SK-N-SH (cell line): ENCODE measurements at regions not wholly inside any gene's neighbourhood (a gene's known extent, or its start where the extent isn't known, plus 50 kb on each side); places are given as distances from the start of the nearest gene placed in this dataset.
"Not testable (repeated sequence)": the region's sequence is repeated elsewhere in the genome, so short reads cannot be mapped to it uniquely, and the experiment has no call there.

Experiments
- CTCF ChIA-PET: fragments of 300-600, 350-600 bp; formaldehyde crosslinking; extraction: SDS; loops from one replicate; lab custom pipeline; 2021; lab: Yijun Ruan, JAX
- POLR2A ChIA-PET: fragments of 350-600 bp; sonication (Branson Sonifier 250); formaldehyde crosslinking; extraction: SDS; loops from one replicate; lab custom pipeline; 2020; ENCODE audit warnings: antibody characterized with exemption, inconsistent platforms; lab: Yijun Ruan, JAX
- DNase-seq: peaks from one replicate; pipeline ENCODE4 v3.0.0; 2012
- H2AFZ ChIP-seq: fragments of 200-600 bp; sonication (generic); 2 replicates; pipeline ENCODE4 v1.8.1; 2016; ENCODE audit warnings: antibody characterized with exemption, mild to moderate bottlenecking, low read depth
- H3F3A ChIP-seq: fragments of 200-600 bp; sonication (generic); replicated peaks from 2 replicates; pipeline ENCODE3; 2016; ENCODE audit warnings: antibody characterized with exemption, mild to moderate bottlenecking; ENCODE audit not compliant: insufficient read depth
- H3K27ac ChIP-seq, 2 experiments: fragments of 200-500 bp in 1 of 2; fragments of 200-600 bp in 1 of 2; sonication (Bioruptor generic) in 1 of 2; sonication (generic), shearing (Covaris generic) in 1 of 2; 2 replicates each; pipeline versions ENCODE4 v1.5.1 to v1.6.1; 2014 to 2016; ENCODE audit warnings: low read depth in 2 of 2, inconsistent platforms in 1 of 2, low read length in 1 of 2, mild to moderate bottlenecking in 1 of 2, mixed read lengths in 1 of 2
- H3K27me3 ChIP-seq: fragments of 200-600 bp; sonication (generic), shearing (Covaris generic); 2 replicates; pipeline ENCODE4 v1.6.1; 2016; ENCODE audit warnings: mixed run types; ENCODE audit not compliant: insufficient read depth
- H3K36me3 ChIP-seq, 2 experiments: fragments of 200-500 bp in 1 of 2; fragments of 200-600 bp in 1 of 2; sonication (Bioruptor generic) in 1 of 2; sonication (generic) in 1 of 2; replicated peaks in 1 of 2; 2 replicates each; pipeline versions ENCODE3 to v1.5.1; 2014 to 2016; ENCODE audit warnings: low read length in 1 of 2, mild to moderate bottlenecking in 1 of 2; ENCODE audit not compliant: insufficient read depth in 2 of 2, control insufficient read depth in 1 of 2
- H3K4me1 ChIP-seq, 2 experiments: fragments of 200-500 bp in 1 of 2; fragments of 200-600 bp in 1 of 2; sonication (Bioruptor generic) in 1 of 2; sonication (generic), shearing (Covaris generic) in 1 of 2; 2 replicates each; pipeline versions ENCODE4 v1.5.1 to v1.6.1; 2014 to 2016; ENCODE audit warnings: low read depth in 1 of 2, low read length in 1 of 2, mixed run types in 1 of 2; ENCODE audit not compliant: insufficient read depth in 2 of 2, control insufficient read depth in 1 of 2
- H3K4me2 ChIP-seq: fragments of 200-600 bp; sonication (generic), shearing (Covaris generic); 2 replicates; pipeline ENCODE4 v1.6.1; 2017; ENCODE audit warnings: mixed run types
- H3K4me3 ChIP-seq, 2 experiments: fragments of 200-500 bp in 1 of 2; fragments of 200-600 bp in 1 of 2; sonication (Bioruptor generic) in 1 of 2; sonication (generic), shearing (Covaris generic) in 1 of 2; 2 replicates each; pipeline versions ENCODE4 v1.5.1 to v1.8.1; 2014 to 2016; ENCODE audit warnings: low read depth in 2 of 2, inconsistent platforms in 1 of 2, low read length in 1 of 2, mild to moderate bottlenecking in 1 of 2, mixed read lengths in 1 of 2, moderate library complexity in 1 of 2
- H3K79me2 ChIP-seq: fragments of 200-600 bp; sonication (generic); 2 replicates; pipeline ENCODE4 v1.8.1; 2017; ENCODE audit warnings: mild to moderate bottlenecking; ENCODE audit not compliant: insufficient read depth
- H3K9ac ChIP-seq: fragments of 200-600 bp; sonication (generic); 2 replicates; pipeline ENCODE4 v1.6.1; 2017; ENCODE audit warnings: mixed run types
- H3K9me2 ChIP-seq: fragments of 200-600 bp; sonication (generic); 2 replicates; pipeline ENCODE4 v1.6.1; 2017; ENCODE audit warnings: mixed run types
- H3K9me3 ChIP-seq: fragments of 200-600 bp; sonication (generic); 2 replicates; pipeline ENCODE4 v1.6.1; 2017; ENCODE audit warnings: mixed run types, mild to moderate bottlenecking, moderate library complexity
- H4K20me1 ChIP-seq: fragments of 200-600 bp; sonication (generic); 2 replicates; pipeline ENCODE4 v1.6.1; 2017; ENCODE audit warnings: mild to moderate bottlenecking, mixed run types; ENCODE audit not compliant: insufficient read depth
- CHD2 ChIP-seq: fragments of 150-350 bp; IDR thresholded peaks from 2 replicates; pipeline ENCODE4 v1.6.1; 2018; ENCODE audit warnings: low read length; ENCODE audit not compliant: partially characterized antibody
- ELF1 ChIP-seq: IDR thresholded peaks from 2 replicates; pipeline ENCODE4 v1.4.0; 2012
- FOXM1 ChIP-seq: IDR thresholded peaks from 2 replicates; pipeline ENCODE4 v1.4.0; 2012; ENCODE audit warnings: low read depth, mild to moderate bottlenecking
- GATA2 ChIP-seq: sonication (generic); formaldehyde crosslinking; IDR thresholded peaks from 2 replicates; pipeline ENCODE4 v1.5.0; 2020; ENCODE audit warnings: mild to moderate bottlenecking, missing genetic modification reagents
- JUND ChIP-seq: IDR thresholded peaks from 2 replicates; pipeline ENCODE4 v1.4.0; 2012
- MEF2A ChIP-seq: IDR thresholded peaks from 2 replicates; pipeline ENCODE4 v1.4.0; 2012; ENCODE audit warnings: low read depth, borderline replicate concordance
- MXI1 ChIP-seq: IDR thresholded peaks from 2 replicates; pipeline ENCODE4 v1.6.1; 2012; ENCODE audit warnings: mild to moderate bottlenecking, low read depth, low read length, improper control_type of control experiment
- NRF1 ChIP-seq: IDR thresholded peaks from 2 replicates; pipeline ENCODE4 v1.6.1; 2012; ENCODE audit warnings: low read depth, mild to moderate bottlenecking, low read length
- RAD21 ChIP-seq: IDR thresholded peaks from 2 replicates; pipeline ENCODE4 v1.6.1; 2012; ENCODE audit warnings: mild to moderate bottlenecking, low read length
- RCOR1 ChIP-seq: fragments of 150-350 bp; IDR thresholded peaks from 2 replicates; pipeline ENCODE4 v1.6.1; 2017; ENCODE audit warnings: antibody characterized with exemption, low read length
- RFX5 ChIP-seq: IDR thresholded peaks from 2 replicates; pipeline ENCODE4 v1.6.1; 2012; ENCODE audit warnings: mild to moderate bottlenecking, improper control_type of control experiment, low read length
- RXRA ChIP-seq: IDR thresholded peaks from 2 replicates; pipeline ENCODE4 v1.4.0; 2012; ENCODE audit warnings: low read depth, mild to moderate bottlenecking, borderline replicate concordance
- SIN3A ChIP-seq: IDR thresholded peaks from 2 replicates; pipeline ENCODE4 v1.6.1; 2012; ENCODE audit warnings: low read depth, mild to moderate bottlenecking, low read length, moderate library complexity, borderline replicate concordance
- SMC3 ChIP-seq: IDR thresholded peaks from 2 replicates; pipeline ENCODE4 v1.6.1; 2012; ENCODE audit warnings: low read depth, low read length, improper control_type of control experiment
- TAF1 ChIP-seq: IDR thresholded peaks from 2 replicates; pipeline ENCODE4 v1.6.1; 2012; ENCODE audit warnings: low read depth, mild to moderate bottlenecking, low read length, moderate library complexity, borderline replicate concordance
- TEAD4 ChIP-seq: IDR thresholded peaks from 2 replicates; pipeline ENCODE4 v1.4.0; 2012; ENCODE audit warnings: mild to moderate bottlenecking, borderline replicate concordance; ENCODE audit not compliant: insufficient read depth
- YY1 ChIP-seq: IDR thresholded peaks from 2 replicates; pipeline ENCODE4 v1.4.0; 2012; ENCODE audit warnings: low read depth, mild to moderate bottlenecking
- WGBS: methylation state at CpG from one replicate; pipeline ENCODE4 v1.1.6; 2017; ENCODE audit warnings: low lambda C conversion rate; 5-methylcytosine and 5-hydroxymethylcytosine counted together
- TF ChIP-seq, protein P1 (sequence below): IDR thresholded peaks from 2 replicates; pipeline ENCODE4 v1.4.0; 2012; ENCODE audit warnings: low read depth
- TF ChIP-seq, protein P2 (sequence below): IDR thresholded peaks from 2 replicates; pipeline ENCODE4 v1.4.0; 2012; ENCODE audit warnings: low read depth, borderline replicate concordance
- TF ChIP-seq, protein P3 (sequence below): IDR thresholded peaks from 2 replicates; pipeline ENCODE4; 2012

DNA sequence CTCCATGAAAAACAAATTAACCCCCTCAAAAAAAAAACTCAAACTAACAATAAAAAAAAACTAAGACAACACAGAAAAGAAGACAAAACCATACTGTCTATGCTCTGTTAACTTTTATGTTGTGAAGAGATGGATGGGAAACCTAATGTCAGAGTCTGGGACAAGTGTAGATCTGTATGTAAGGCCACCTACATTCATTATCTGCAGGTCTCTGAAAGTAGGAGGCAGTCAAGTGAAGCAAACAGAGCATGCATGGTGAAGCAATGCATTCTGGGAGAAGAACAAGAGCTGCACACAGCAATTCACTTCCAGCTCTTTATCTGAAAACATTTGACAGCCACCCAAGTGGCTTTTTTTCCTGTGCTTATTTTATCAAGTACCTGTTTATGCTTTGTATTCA lies 452.0 kb downstream of the EPHA7 start (continued):
- TF ChIP-seq TAF1 (no peak), SMC3 (no peak), SIN3A (no peak), CHD2 (no peak), NRF1 (no peak), YY1 (no peak), MEF2A (no peak)
- TF ChIP-seq, protein P1, sequence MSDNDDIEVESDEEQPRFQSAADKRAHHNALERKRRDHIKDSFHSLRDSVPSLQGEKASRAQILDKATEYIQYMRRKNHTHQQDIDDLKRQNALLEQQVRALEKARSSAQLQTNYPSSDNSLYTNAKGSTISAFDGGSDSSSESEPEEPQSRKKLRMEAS: no peak

DNA sequence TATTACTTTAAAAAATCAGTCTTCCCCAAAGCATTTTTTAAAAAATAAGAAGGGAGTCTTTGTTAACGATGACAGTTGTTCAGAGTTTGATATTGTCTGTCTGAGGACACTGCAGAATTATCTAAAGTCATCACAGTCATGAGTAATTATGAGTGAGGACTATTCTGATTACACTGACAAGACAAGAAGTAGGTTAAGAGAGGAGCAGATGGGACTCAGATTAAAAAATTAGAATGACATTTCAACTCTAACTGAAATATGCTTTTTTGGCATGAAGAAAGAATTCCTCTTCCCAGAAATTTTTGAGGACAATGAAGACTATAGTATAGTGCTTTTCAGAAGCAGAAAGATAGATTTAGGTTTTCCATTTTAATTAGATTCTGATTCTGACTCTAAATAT lies 456.5 kb downstream of the EPHA7 start:
- CTCF ChIA-PET: no interaction called here
- no peaks in the 10 kb centered on the region for H3K9me2 ChIP-seq
- H3K9me3 ChIP-seq: no peaks in the 10 kb centered on the region
- no peak overlapping the region for H3K27ac ChIP-seq
- DNase-seq: no peak
- no peak overlapping the region for H3K4me2 ChIP-seq
- no peaks in the 10 kb centered on the region for H3K4me1 ChIP-seq
- H3K36me3 ChIP-seq: no peaks in the 10 kb centered on the region
- no peaks in the 10 kb centered on the region for H3F3A ChIP-seq
- no peaks in the 10 kb centered on the region for H3K79me2 ChIP-seq
- H4K20me1 ChIP-seq: no peaks in the 10 kb centered on the region
- H3K27me3 ChIP-seq: no peaks in the 10 kb centered on the region
- POLR2A ChIA-PET: no interaction called here
- H3K9ac ChIP-seq: no peak overlapping the region
- H2AFZ ChIP-seq: no peak overlapping the region
- H3K4me3 ChIP-seq: no peak overlapping the region
- WGBS: 0% methylated on average over 1 of the region's 1 CpG
- TF ChIP-seq JUND (no peak), GATA2 (no peak), RFX5 (no peak), NRF1 (no peak), FOXM1 (no peak), TEAD4 (no peak), MXI1 (no peak), RAD21 (no peak), RXRA (no peak), RCOR1 (no peak), ELF1 (no peak), SMC3 (no peak)
- TF ChIP-seq, protein P2, sequence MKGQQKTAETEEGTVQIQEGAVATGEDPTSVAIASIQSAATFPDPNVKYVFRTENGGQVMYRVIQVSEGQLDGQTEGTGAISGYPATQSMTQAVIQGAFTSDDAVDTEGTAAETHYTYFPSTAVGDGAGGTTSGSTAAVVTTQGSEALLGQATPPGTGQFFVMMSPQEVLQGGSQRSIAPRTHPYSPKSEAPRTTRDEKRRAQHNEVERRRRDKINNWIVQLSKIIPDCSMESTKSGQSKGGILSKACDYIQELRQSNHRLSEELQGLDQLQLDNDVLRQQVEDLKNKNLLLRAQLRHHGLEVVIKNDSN: no peak
- TF ChIP-seq, protein P1: no peak
- TF ChIP-seq, protein P3, sequence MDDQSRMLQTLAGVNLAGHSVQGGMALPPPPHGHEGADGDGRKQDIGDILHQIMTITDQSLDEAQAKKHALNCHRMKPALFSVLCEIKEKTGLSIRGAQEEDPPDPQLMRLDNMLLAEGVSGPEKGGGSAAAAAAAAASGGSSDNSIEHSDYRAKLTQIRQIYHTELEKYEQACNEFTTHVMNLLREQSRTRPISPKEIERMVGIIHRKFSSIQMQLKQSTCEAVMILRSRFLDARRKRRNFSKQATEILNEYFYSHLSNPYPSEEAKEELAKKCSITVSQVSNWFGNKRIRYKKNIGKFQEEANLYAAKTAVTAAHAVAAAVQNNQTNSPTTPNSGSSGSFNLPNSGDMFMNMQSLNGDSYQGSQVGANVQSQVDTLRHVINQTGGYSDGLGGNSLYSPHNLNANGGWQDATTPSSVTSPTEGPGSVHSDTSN: no peak

DNA sequence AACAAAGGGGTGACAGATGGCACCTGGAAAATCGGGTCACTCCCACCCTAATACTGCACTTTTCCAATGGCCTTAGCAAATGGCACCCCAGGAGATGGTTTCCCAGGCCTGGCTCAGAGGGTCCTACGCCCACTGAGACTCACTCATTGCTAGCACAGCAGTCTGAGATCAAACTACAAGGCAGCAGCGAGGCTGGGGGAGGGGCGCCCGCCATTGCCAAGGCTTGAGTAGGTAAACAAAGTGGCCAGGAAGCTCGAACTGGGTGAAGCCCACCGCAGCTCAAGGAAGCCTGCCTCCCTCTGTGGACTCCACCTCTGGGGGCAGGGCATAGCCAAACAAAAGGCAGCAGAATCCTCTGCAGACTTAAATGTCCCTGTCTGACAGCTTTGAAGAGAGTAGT lies 467.2 kb downstream of the EPHA7 start:
- H3K4me2 ChIP-seq, H3K79me2 ChIP-seq, H3K27me3 ChIP-seq, H3K4me3 ChIP-seq, CTCF ChIA-PET, H2AFZ ChIP-seq, H3K4me1 ChIP-seq, H3K9ac ChIP-seq, H3K9me2 ChIP-seq, H3K9me3 ChIP-seq, DNase-seq, H4K20me1 ChIP-seq, H3F3A ChIP-seq, POLR2A ChIA-PET, H3K27ac ChIP-seq, H3K36me3 ChIP-seq: not testable (repeated sequence)
- 29% methylated on average over 4 of the region's 7 CpGs for WGBS
